H1 (cell line): ENCODE measurements at regions not wholly inside any gene's neighbourhood (a gene's known extent, or its start where the extent isn't known, plus 50 kb on each side); places are given as distances from the start of the nearest gene placed in this dataset.

ENCODE experiments used
- CHD2 ChIP-seq: IDR thresholded peaks from 2 replicates; pipeline ENCODE4 v1.6.1; 2012; ENCODE audit warnings: low read length, improper control_type of control experiment
- GABPA ChIP-seq: IDR thresholded peaks from 2 replicates; pipeline ENCODE4 v1.6.1; 2011; ENCODE audit warnings: mild to moderate bottlenecking, low read length, moderate library complexity, borderline replicate concordance; ENCODE audit not compliant: insufficient read depth

- TF ChIP-seq CHD2 (no peak), GABPA (no peak)
Measured at GRCh38 chr1:5223206-5223605, 568.8 kb downstream of the AJAP1 start.
